Heart left ventricle (tissue), 13 donors: ENCODE measurements at regions not wholly inside any gene's neighbourhood (a gene's known extent, or its start where the extent isn't known, plus 50 kb on each side); places are given as distances from the start of the nearest gene placed in this dataset.

ENCODE experiments used
- CTCF ChIP-seq, 12 donors: fragments of 200-600 bp; sonication (generic) in 4 of 12; IDR thresholded peaks; one replicate each; pipeline versions ENCODE4 v1.5.0 to v1.8.0; 2018 to 2022; ENCODE audit warnings: antibody characterized with exemption in 12 of 12, mild to moderate bottlenecking in 5 of 12
- POLR2A ChIP-seq, 2 donors: fragments of 450-650 bp; IDR thresholded peaks; one replicate each; pipeline ENCODE4 v1.6.1; 2017; ENCODE audit warnings: antibody characterized with exemption in 2 of 2, mild to moderate bottlenecking in 2 of 2, moderate library complexity in 2 of 2
- donor health status: ischemic (EF 13 %, LVEDD 7.1; RV severe dilation, severe dysfunction).
- donor health status: DM: no; HTN: yes; CAD: no.
- donor health status: DM: no; HTN: no; CAD: no.
- donor health status: ischemic (EF 25% LVEDD 6.9; RV normal size, moderate dysfunction).
- donor health status: ischemic (EF 25% LVEDD 5.7; RV mildly dilated, moderate dysfunction).
- donor health status: ischemic (EF 35%, LVEDD 5.7; RV mildly dilated, moderate dysfunction).
- donor health status: nonischemic (EF 11% LVEDD 7.7; RV severe dilation, severe dysfunction).
- donor health status: DM: yes; HTN: yes; CAD: no.
- donor health status: PGD.
- donor health status: ischemic (EF 29% LVEDD 5.4; RV normal size, mild dysfunction).
- donor health status: nonischemic (EF 23%, LVEDD 6.1; RV moderate dilation, normal function).

- TF ChIP-seq CTCF (IDR thresholded peaks at IDR 0.05) (no peak), POLR2A (IDR thresholded peaks at IDR 0.05) (no peak)
Observed at GRCh38 chr11:31964181-31964580, 126.7 kb upstream of the RCN1 start.
